ENCODE measurements at regions not wholly inside any gene's neighbourhood (a gene's known extent, or its start where the extent isn't known, plus 50 kb on each side); places are given as distances from the start of the nearest gene placed in this dataset.
"Not testable (repeated sequence)": the region's sequence is repeated elsewhere in the genome, so short reads cannot be mapped to it uniquely, and the experiment has no call there.

- DNase-seq = no peak
These were observed 1065.2 kb downstream of the ZPLD1 start for GRCh38 chr3:103499967-103500366.

GRCh38 chr3:103510760-103511159 lies 1075.9 kb downstream of the ZPLD1 start:
- no peak for DNase-seq

DNA sequence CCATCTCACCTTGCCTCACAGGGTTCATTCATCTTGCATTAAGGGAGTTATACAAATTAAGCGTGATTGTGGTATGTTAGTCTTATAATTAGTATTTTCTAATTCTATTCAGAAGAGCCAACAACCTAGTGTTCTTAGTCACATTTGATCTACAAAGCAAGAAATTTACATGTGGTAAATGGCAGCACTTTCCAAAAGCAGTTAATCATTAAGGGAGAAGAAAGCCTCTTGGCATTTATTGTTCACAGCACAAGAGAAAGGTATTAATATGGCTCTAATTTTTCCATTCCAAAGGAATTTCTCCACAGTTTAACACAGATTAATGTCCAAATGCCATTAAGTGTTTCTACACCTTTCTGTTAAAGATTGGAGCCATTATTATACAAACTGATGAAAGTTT lies 1077.1 kb downstream of the ZPLD1 start:
- DNase-seq = no peak

DNA sequence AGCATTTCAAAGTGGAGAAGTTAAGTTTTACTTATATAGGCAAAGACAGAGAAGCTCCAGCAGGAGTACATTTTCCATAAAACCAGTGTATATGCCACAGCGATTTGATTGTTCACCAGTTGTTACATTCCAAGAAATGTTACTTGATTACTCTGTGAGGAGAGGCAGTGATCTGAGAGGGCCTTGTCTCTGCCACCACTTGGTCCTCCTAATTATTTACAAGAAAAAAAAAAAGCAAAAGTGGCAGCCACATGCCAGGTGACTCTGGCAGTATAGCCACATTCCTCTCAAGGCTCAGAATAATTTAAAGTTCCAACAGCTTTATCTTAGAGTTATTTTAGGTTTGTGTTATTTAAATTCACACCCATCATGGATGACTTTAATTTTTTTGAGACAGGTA lies 1077.8 kb downstream of the ZPLD1 start:
- no peak for DNase-seq

GRCh38 chr3:103513003-103513402 lies 1078.2 kb downstream of the ZPLD1 start:
- DNase-seq = no peak

DNA sequence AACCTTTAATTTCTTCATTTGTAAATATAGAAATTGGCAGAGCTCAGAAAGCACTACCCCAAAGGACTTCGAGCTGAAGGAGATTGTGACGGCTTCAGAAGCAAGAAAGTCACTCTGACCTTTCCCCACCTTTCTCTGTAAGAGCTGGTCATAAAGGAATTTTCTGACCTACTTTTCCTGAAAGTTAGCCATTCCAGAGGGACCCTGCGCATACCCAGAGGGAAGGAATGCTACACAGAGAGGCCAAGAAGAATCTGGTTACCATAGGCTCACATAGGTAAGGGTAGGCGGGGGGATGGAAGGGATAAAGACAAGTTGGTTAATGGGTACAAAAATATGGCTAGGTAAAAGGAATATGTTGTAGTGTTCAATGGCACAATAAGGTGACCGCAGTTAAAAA lies 1080.3 kb downstream of the ZPLD1 start:
- DNase-seq = no peak

DNA sequence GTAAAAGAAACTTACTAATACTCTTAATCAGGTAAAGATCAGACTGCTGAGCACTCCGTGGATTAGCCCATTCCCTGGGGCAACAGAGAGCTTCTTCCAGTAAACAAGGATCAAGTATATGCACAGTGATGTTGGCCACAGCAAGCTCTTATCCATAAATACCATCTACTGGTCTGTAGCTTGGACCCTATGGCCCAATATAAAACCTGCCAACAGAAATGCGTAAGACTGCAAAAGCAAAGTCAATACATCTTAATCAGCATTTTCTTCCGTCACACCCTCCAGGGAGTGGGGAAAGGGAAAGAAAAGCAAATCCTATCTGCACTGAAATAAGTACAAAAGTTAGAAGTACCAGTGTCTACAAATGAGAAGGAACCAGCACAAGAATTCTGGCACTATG lies 1082.1 kb downstream of the ZPLD1 start:
- no peak for DNase-seq

- DNase-seq = not testable (repeated sequence)
These were observed 1096.5 kb downstream of the ZPLD1 start for GRCh38 chr3:103531327-103531726.

- DNase-seq = no peak
These were observed 1098.2 kb downstream of the ZPLD1 start for GRCh38 chr3:103532986-103533385.

DNA sequence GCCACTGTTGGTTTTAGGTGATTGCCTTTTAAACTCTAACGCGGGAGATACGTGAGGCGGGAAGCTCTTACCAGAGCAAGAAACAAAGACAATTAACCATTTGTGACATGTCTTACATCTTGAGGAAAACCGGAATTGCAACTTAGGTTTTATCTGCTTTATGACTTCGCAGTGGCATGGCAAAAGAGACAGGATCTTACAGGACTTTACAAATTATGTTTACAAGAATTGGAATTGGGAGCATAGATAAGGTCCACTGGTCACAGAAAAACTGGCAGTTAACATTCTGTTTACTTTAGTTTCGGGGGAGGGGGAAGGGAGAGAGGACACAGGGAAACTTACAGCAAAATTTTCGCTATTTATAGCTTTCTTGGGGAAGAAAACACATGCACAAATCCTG lies 1119.6 kb downstream of the ZPLD1 start:
- DNase-seq = no peak

DNA sequence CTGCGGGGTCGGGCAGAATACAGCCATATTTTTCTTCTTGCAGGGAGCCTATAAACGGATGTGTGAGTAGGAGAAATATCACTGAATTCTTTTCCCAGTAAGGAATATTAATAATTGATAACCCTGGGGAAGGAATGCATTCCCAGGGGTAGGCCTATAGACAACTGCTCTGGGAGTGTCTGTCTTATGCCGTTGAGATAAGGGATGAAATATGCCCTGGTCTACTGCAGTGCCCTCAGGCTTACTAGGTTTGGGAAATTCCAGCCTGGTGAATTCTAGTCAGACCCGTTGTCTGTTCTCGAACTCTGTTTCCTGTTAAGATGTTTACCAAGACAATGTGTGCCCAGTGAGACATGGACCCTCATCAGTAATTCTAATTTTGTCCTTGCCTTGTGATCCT lies 1129.3 kb downstream of the ZPLD1 start:
- DNase-seq = not testable (repeated sequence)

DNA sequence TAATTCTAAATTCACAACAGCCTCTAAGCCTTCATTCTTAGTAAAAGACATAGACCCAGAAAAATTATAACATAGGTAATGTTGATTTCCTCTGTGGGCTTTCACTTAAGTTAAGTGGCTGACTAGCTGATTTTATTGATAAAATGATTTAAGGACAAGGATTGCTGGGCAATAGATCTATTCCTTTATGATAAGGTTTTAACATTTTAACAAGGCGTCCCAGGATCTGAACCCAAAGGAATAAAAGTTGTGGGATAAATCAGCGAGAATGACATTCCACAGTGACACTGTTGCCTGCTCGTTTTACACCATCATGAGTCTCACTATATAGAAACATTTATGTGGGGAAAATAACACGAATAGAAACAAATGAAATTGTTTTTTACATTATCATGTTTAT lies 1151.0 kb downstream of the ZPLD1 start:
- DNase-seq = no peak

GRCh38 chr3:103589770-103590169 lies 1155.0 kb downstream of the ZPLD1 start:
- DNase-seq = no peak

- no peak for DNase-seq
These were observed 1166.0 kb downstream of the ZPLD1 start for GRCh38 chr3:103600844-103601243.

- DNase-seq = peak; percentile 1
These were observed 1166.9 kb downstream of the ZPLD1 start for GRCh38 chr3:103601666-103602065.

- no peak for DNase-seq
These were observed 1174.7 kb downstream of the ZPLD1 start for GRCh38 chr3:103609472-103609871.

GRCh38 chr3:103613397-103614156 lies 1178.8 kb downstream of the ZPLD1 start:
- no peak for DNase-seq

DNA sequence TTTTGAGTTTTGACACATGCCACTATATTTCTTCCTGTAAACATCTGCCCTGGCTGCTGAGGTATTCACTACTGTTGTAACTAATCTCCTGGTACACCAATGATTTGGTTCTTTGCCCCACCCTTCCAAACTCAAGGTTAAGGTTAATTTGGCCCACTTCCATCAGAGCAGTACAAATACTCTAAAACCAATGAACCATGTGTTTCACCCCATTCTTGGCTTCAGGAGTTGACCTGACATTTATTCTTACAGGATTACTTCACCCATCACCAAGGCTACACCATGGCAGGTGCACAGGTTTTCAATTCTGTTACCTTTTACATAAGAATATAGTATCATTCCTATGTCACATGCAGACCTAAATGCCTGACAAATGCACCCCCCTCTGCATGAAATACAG lies 1179.9 kb downstream of the ZPLD1 start:
- no peak for DNase-seq

DNA sequence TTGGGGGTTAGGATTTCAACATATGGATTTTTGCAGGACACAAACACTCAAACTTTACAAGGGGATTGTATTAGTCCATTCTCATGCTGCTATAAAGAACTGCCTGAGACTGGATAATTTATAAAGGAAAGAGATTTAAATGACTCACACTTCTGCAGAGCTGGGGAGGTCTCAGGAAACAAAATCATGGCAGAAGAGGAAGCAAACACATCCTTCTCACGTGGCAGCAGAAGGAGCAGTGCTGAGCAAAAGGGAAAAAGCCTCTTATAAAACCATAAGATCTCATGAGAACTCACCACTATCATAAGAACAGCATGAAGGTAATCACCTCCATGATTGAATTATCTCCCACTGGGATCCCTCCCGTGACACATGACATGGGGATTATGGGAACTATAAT lies 1183.1 kb downstream of the ZPLD1 start:
- no peak for DNase-seq

DNA sequence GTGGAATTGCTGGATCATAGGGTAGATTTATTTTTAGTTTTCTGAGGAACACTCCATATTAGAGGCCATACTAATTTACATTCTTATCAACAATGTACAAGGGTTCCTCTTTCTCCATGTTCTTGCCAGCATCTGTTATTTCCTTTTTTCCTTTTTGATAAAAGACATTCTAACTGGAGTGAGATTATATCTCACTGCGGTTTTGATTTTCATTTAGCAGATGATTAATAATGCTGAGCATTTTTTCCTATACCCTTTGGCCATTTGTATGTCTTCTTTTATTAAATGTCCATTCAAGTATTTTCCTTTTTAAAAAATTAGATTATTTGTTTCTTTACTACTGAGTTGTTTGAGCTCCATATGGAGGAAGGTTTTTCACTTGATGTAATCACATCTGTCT lies 1189.5 kb downstream of the ZPLD1 start:
- no peak for DNase-seq

DNA sequence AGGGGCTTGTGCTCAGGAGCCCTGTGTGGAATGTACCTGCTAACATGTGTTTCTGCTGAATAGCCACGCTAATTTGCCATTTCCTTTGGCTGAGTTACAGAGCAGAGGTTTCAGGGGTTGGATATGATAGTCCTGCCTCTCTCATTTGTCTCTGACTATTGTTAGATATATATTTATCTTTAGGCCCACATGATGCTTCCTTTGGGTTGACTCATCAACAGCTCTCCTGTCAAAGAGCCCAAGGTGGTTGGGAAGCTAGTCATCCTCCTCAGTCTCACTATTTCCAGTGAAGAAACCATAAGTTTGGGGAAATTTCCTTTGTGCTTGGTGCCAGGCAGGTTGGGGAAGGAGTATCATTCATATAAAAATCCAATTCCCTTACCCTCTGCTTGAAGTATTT lies 1194.6 kb downstream of the ZPLD1 start:
- DNase-seq = no peak

DNA sequence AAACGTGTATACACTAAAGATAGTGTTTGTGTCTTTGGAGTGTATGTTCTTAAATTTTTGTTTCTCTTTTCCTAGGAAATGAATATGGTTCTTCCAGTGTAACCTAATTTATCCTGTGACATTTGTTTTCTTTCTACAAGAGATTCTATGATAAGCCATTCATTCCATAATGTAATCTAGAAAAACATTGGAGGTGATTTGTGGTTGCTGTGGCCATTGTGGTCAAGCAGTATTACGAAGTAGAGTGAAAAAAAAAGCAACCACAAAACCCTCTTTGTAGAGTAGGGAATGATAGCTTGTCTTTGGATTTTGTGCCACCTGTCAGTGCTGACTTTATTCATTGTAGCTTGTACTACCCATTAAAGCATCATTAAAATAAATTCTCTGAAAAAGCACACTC lies 1209.6 kb downstream of the ZPLD1 start:
- DNase-seq = no peak

DNA sequence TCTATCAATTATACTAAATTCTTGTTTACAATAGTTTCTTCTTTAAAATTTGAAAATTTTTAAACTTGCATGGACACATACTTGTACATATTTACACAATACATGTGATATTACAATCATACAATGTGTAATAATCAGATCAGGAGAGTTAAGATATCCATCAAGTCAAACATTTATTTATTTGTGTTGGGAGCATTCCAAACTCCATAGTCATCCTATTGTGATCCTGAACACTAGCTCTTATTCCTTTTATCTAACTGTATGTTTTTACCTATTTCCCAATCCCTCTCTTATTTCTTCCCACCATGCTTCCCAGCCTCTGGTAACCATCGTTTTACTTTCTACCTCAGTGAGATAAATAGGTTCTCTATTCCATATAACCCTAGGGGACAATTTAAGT lies 1219.2 kb downstream of the ZPLD1 start:
- no peak for DNase-seq

- peak; percentile 11 for DNase-seq
These were observed 1222.9 kb downstream of the ZPLD1 start for GRCh38 chr3:103657756-103658155.

GRCh38 chr3:103660810-103661209 lies 1226.0 kb downstream of the ZPLD1 start:
- no peak for DNase-seq
